HCT116 (cell line): ENCODE measurements at regions not wholly inside any gene's neighbourhood (a gene's known extent, or its start where the extent isn't known, plus 50 kb on each side); places are given as distances from the start of the nearest gene placed in this dataset.

Source experiments
- ATAC-seq: fragments of 200-7000 bp; cut with Tn5 transposase; 2 replicates; pipeline ENCODE4 v1.9.1; 2020; ENCODE audit warnings: mild to moderate bottlenecking, moderate library complexity
- BruUV-seq: library from RNA; stranded (reverse); fragments of 400-500 nt; replicated peaks from 2 replicates; lab custom pipeline; 2021; lab: Mats Ljungman, UMichigan
- CTCF ChIA-PET: fragments of 300-600 bp; sonication (Branson Sonifier 250); formaldehyde crosslinking; loops from one replicate; lab custom pipeline; 2021; ENCODE audit warnings: antibody characterized with exemption; lab: Charles Lee
- POLR2A ChIA-PET: fragments of 300-600, 350-600 bp; sonication (Branson Sonifier 250); formaldehyde crosslinking; loops from one replicate; lab custom pipeline; 2021; ENCODE audit warnings: antibody characterized with exemption; lab: Charles Lee
- RAD21 ChIA-PET, 2 experiments: fragments of 300-600 bp; sonication (Branson Sonifier 250); formaldehyde crosslinking; loops; one replicate each; lab custom pipeline; 2023; ENCODE audit warnings: low total read pairs in 2 of 2; ENCODE audit not compliant: uncharacterized antibody in 2 of 2, unreplicated experiment in 2 of 2, low non-redundant PET in 1 of 2; lab: Charles Lee
- DNase-seq: peaks from one replicate; pipeline ENCODE4 v3.0.0-alpha.2; 2010; ENCODE audit warnings: low read depth, low spot score
- H2AFZ ChIP-seq: fragments of 200-600 bp; shearing (Covaris generic), sonication (generic); 2 replicates; pipeline ENCODE4 v1.6.1; 2017; ENCODE audit warnings: low read depth, mixed run types, mixed read lengths, antibody characterized with exemption, low read length; ENCODE audit not compliant: poor library complexity, severe bottlenecking
- H3K27ac ChIP-seq: 2 replicates; pipeline ENCODE4 v1.5.1; 2012; ENCODE audit warnings: low read depth, low read length
- H3K27me3 ChIP-seq: fragments of 200-600 bp; sonication (generic); 2 replicates; pipeline ENCODE4 v1.6.1; 2016; ENCODE audit warnings: mixed run types, low read length, mixed read lengths; ENCODE audit not compliant: insufficient read depth
- H3K36me3 ChIP-seq, 2 experiments: fragments of 200-500 bp in 1 of 2; fragments of 200-600 bp in 1 of 2; sonication (Bioruptor generic) in 1 of 2; sonication (generic) in 1 of 2; 2 replicates each; pipeline versions ENCODE4 v1.5.1 to v1.6.1; 2014 to 2016; ENCODE audit warnings: low read length in 2 of 2, inconsistent platforms in 1 of 2, mixed read lengths in 1 of 2, mixed run types in 1 of 2; ENCODE audit not compliant: insufficient read depth in 2 of 2, control insufficient read depth in 1 of 2
- H3K4me1 ChIP-seq, 2 experiments: fragments of 200-600 bp in 1 of 2; sonication (generic) in 1 of 2; 2 replicates each; pipeline versions ENCODE4 v1.5.1 to v1.6.1; 2012 to 2017; ENCODE audit warnings: low read length in 2 of 2, inconsistent platforms in 1 of 2, mild to moderate bottlenecking in 1 of 2, mixed read lengths in 1 of 2, mixed run types in 1 of 2, moderate library complexity in 1 of 2; ENCODE audit not compliant: insufficient read depth in 2 of 2, control insufficient read depth in 1 of 2
- H3K4me2 ChIP-seq: fragments of 200-600 bp; sonication (generic); 2 replicates; pipeline ENCODE4 v1.6.1; 2017; ENCODE audit warnings: mixed run types, low read length, mixed read lengths
- H3K4me3 ChIP-seq, 2 experiments: fragments of 200-600 bp in 1 of 2; sonication (generic) in 1 of 2; replicated peaks in 1 of 2; 2 replicates each; pipeline ENCODE4 v1.5.1; 2011 to 2016; ENCODE audit warnings: low read length in 2 of 2, control low read depth in 1 of 2, low read depth in 1 of 2, mild to moderate bottlenecking in 1 of 2, mixed read lengths in 1 of 2, mixed run types in 1 of 2
- H3K79me2 ChIP-seq: fragments of 200-600 bp; sonication (generic); 2 replicates; pipeline ENCODE4 v1.6.1; 2017; ENCODE audit warnings: mild to moderate bottlenecking, mixed run types, low read length, moderate library complexity, mixed read lengths; ENCODE audit not compliant: insufficient read depth
- H3K9ac ChIP-seq: fragments of 200-600 bp; sonication (generic); 2 replicates; pipeline ENCODE4 v1.6.1; 2016; ENCODE audit warnings: low read length, mixed read lengths
- H3K9me2 ChIP-seq: fragments of 200-600 bp; sonication (generic), shearing (Covaris generic); 2 replicates; pipeline ENCODE4 v1.6.1; 2017; ENCODE audit warnings: mixed run types, mild to moderate bottlenecking, moderate library complexity; ENCODE audit not compliant: insufficient read depth
- H3K9me3 ChIP-seq, 2 experiments: fragments of 200-500 bp in 1 of 2; fragments of 200-600 bp in 1 of 2; sonication (Bioruptor generic) in 1 of 2; sonication (generic) in 1 of 2; 2 replicates each; pipeline ENCODE4 v1.6.1; 2014 to 2017; ENCODE audit warnings: low read length in 2 of 2, mixed read lengths in 2 of 2, inconsistent platforms in 1 of 2, low read depth in 1 of 2, mild to moderate bottlenecking in 1 of 2, mixed run types in 1 of 2, moderate library complexity in 1 of 2; ENCODE audit not compliant: control insufficient read depth in 1 of 2, insufficient read depth in 1 of 2
- H4K20me1 ChIP-seq: fragments of 200-600 bp; sonication (generic), shearing (Covaris generic); 2 replicates; pipeline ENCODE4 v1.6.1; 2017; ENCODE audit warnings: mixed run types, mild to moderate bottlenecking, moderate library complexity; ENCODE audit not compliant: insufficient read depth
- CBX3 ChIP-seq: IDR thresholded peaks from 2 replicates; pipeline ENCODE4 v1.6.1; 2012; ENCODE audit warnings: low read depth
- EGR1 ChIP-seq: IDR thresholded peaks from 2 replicates; pipeline ENCODE4 v1.6.1; 2012; ENCODE audit warnings: low read depth
- ELF1 ChIP-seq: IDR thresholded peaks from 2 replicates; pipeline ENCODE4 v1.6.1; 2012; ENCODE audit warnings: low read depth, borderline replicate concordance
- EZH2 ChIP-seq: fragments of 200-600 bp; sonication (generic); IDR thresholded peaks from 2 replicates; pipeline ENCODE4 v1.6.1; 2017; ENCODE audit warnings: antibody characterized with exemption, mixed run types
- EZH2phosphoT487 ChIP-seq: fragments of 200-600 bp; IDR thresholded peaks from 2 replicates; pipeline ENCODE4 v1.6.1; 2018; ENCODE audit warnings: antibody characterized with exemption, borderline replicate concordance
- JUND ChIP-seq: IDR thresholded peaks from 2 replicates; pipeline ENCODE4 v1.6.1; 2012
- MAX ChIP-seq: IDR thresholded peaks from 2 replicates; pipeline ENCODE4 v1.6.1; 2012
- POLR2AphosphoS5 ChIP-seq: IDR thresholded peaks from 2 replicates; pipeline ENCODE4 v1.6.1; 2011; ENCODE audit warnings: mild to moderate bottlenecking, low read depth, low read length, moderate library complexity
- SIN3A ChIP-seq: IDR thresholded peaks from 2 replicates; pipeline ENCODE4 v1.6.1; 2012; ENCODE audit warnings: low read depth
- SP1 ChIP-seq: IDR thresholded peaks from 2 replicates; pipeline ENCODE4 v1.6.1; 2012; ENCODE audit warnings: low read depth
- TCF7L2 ChIP-seq: IDR thresholded peaks from 2 replicates; pipeline ENCODE4 v1.7.0; 2011; ENCODE audit warnings: borderline replicate concordance, inconsistent platforms; ENCODE audit not compliant: insufficient read depth, insufficient read length; ENCODE audit errors: extremely low read depth
- YY1 ChIP-seq: IDR thresholded peaks from 2 replicates; pipeline ENCODE4 v1.6.1; 2011; ENCODE audit warnings: low read length, low read depth, moderate library complexity, mild to moderate bottlenecking; ENCODE audit not compliant: insufficient replicate concordance; ENCODE audit errors: extremely low read depth
- ZNF274 ChIP-seq: fragments of 200-500 bp; sonication (Bioruptor generic); IDR thresholded peaks from 2 replicates; pipeline ENCODE4 v1.6.1; 2014; ENCODE audit warnings: mild to moderate bottlenecking, low read depth, low read length, inconsistent platforms
- intact Hi-C: fragments of 100-400 bp; cut with micrococcal nuclease; formaldehyde crosslinking; loops from 2 replicates; pipeline ENCODE4 v1.10.0; 2022
- TF ChIP-seq, protein P1 (sequence below): IDR thresholded peaks from 2 replicates; pipeline ENCODE4 v1.6.1; 2011; ENCODE audit warnings: mild to moderate bottlenecking, low read length, moderate library complexity; ENCODE audit not compliant: insufficient replicate concordance; ENCODE audit errors: extremely low read depth

DNA sequence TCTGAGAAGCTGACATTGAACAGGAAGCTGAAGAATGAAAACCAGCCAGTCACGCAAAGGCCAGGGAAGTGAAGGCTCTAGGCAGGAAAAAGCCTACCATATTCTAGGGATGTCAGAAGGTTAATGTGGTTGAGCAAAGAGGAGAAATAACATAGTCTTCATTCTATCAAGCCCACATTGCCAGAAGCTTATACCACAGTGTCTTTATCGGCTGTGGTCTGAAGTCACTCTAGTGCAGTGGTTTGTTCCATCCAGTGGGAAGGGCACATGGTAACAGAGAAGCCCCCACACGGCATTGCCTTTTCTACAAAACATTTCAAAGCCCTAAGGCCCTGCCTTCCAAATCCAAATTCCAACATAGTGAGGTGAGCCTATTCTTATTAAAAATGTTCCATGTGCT lies 311.3 kb downstream of the TNS1 start:
- CTCF ChIA-PET, result no interaction called here
- DNase-seq, result no peak
- H4K20me1 ChIP-seq, result no peaks in the 10 kb centered on the region
- H3K27ac ChIP-seq, result no peak overlapping the region
- peaks cover 3 to 5% of the 10 kb centered on the region in 2 experiments; a peak in 3 of 4 replicates for H3K4me1 ChIP-seq
- no peak for ATAC-seq
- intact Hi-C loops, result no loop called here
- H3K36me3 ChIP-seq, result no peaks in the 10 kb centered on the region
- TF ChIP-seq, protein P1, sequence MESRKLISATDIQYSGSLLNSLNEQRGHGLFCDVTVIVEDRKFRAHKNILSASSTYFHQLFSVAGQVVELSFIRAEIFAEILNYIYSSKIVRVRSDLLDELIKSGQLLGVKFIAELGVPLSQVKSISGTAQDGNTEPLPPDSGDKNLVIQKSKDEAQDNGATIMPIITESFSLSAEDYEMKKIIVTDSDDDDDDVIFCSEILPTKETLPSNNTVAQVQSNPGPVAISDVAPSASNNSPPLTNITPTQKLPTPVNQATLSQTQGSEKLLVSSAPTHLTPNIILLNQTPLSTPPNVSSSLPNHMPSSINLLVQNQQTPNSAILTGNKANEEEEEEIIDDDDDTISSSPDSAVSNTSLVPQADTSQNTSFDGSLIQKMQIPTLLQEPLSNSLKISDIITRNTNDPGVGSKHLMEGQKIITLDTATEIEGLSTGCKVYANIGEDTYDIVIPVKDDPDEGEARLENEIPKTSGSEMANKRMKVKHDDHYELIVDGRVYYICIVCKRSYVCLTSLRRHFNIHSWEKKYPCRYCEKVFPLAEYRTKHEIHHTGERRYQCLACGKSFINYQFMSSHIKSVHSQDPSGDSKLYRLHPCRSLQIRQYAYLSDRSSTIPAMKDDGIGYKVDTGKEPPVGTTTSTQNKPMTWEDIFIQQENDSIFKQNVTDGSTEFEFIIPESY, result no peak
- no peak for TF ChIP-seq CBX3
- TF ChIP-seq SP1, result no peak
- TF ChIP-seq, all 23 proteins: peak for 0
- no peaks in the 10 kb centered on the region for H3K79me2 ChIP-seq
- RAD21 ChIA-PET, result no interaction called here
- H3K4me3 ChIP-seq, result no peak overlapping the region
- no peak overlapping the region for H3K4me2 ChIP-seq
- H3K9me2 ChIP-seq, result no peaks in the 10 kb centered on the region
- H3K9ac ChIP-seq, result no peak overlapping the region
- no TSS peak for BruUV-seq
- POLR2A ChIA-PET, result no interaction called here
- no peaks in the 10 kb centered on the region for H3K9me3 ChIP-seq
- peaks cover 8% of the 10 kb centered on the region for H3K27me3 ChIP-seq
- H2AFZ ChIP-seq, result no peak overlapping the region

DNA sequence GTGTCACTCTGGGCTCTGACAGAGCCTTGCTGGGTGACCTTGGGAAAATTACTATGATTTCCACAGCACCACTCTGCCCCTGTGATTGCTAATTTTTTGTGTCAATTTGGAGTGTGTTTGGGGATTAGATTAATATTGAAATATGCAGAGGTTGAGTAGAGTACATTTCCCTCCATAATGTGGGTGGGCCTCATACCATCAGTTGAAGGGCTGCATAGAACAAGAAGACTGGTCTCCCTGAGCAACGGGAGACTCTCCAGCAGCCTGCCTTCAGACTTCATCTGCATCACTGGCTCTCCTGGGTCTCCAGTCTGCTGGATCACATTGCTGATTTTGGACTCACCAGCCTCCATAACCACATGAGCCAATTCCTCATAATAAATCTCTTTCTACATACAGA lies 313.7 kb downstream of the TNS1 start:
- H3K9ac ChIP-seq, result no peak overlapping the region
- H3K79me2 ChIP-seq, result no peaks in the 10 kb centered on the region
- H3K9me2 ChIP-seq, result no peaks in the 10 kb centered on the region
- POLR2A ChIA-PET, result no interaction called here
- H3K4me3 ChIP-seq, result no peak overlapping the region
- no peak overlapping the region for H3K4me2 ChIP-seq
- H3K9me3 ChIP-seq, result no peaks in the 10 kb centered on the region
- RAD21 ChIA-PET, result no interaction called here
- H4K20me1 ChIP-seq, result no peaks in the 10 kb centered on the region
- no peak overlapping the region for H2AFZ ChIP-seq
- CTCF ChIA-PET, result no interaction called here
- H3K27me3 ChIP-seq, result peaks cover 13% of the 10 kb centered on the region
- ATAC-seq, result no peak
- no peaks in the 10 kb centered on the region for H3K36me3 ChIP-seq
- peaks cover 3 to 5% of the 10 kb centered on the region in 2 experiments; a peak in 3 of 4 replicates for H3K4me1 ChIP-seq
- intact Hi-C loops, result no loop called here
- H3K27ac ChIP-seq, result no peak overlapping the region
- BruUV-seq, result no TSS peak
- no peak for DNase-seq
- TF ChIP-seq EZH2 (no peak), TCF7L2 (no peak), ZNF274 (no peak), EZH2phosphoT487 (no peak), ELF1 (no peak), POLR2AphosphoS5 (no peak), YY1 (no peak), SIN3A (no peak), EGR1 (no peak), JUND (no peak), MAX (no peak), SP1 (no peak)
- TF ChIP-seq, protein P1, result no peak
